Nephron progenitor cell (in vitro differentiated cells): ENCODE measurements at regions not wholly inside any gene's neighbourhood (a gene's known extent, or its start where the extent isn't known, plus 50 kb on each side); places are given as distances from the start of the nearest gene placed in this dataset.

Experiments used
- DNase-seq: peaks from one replicate; pipeline ENCODE4 v3.0.0; 2021
- H3K27ac Mint-ChIP-seq: 2 replicates; pipeline ENCODE4 v1.8.0; 2021; ENCODE audit warnings: mild to moderate bottlenecking, moderate library complexity, mixed read lengths
- H3K27me3 Mint-ChIP-seq: 2 replicates; pipeline ENCODE4 v1.8.0; 2021; ENCODE audit warnings: mild to moderate bottlenecking, low read depth, mixed read lengths; ENCODE audit not compliant: poor library complexity
- H3K36me3 Mint-ChIP-seq: 2 replicates; pipeline ENCODE4 v1.8.0; 2021; ENCODE audit warnings: low read depth, mixed read lengths
- H3K4me1 Mint-ChIP-seq: 2 replicates; pipeline ENCODE4 v1.8.0; 2021; ENCODE audit warnings: mixed read lengths
- H3K4me3 Mint-ChIP-seq: 2 replicates; pipeline ENCODE4 v1.8.0; 2021; ENCODE audit warnings: mild to moderate bottlenecking, moderate library complexity, mixed read lengths
- H3K9me3 Mint-ChIP-seq: 2 replicates; pipeline ENCODE4 v1.8.0; 2021; ENCODE audit warnings: mild to moderate bottlenecking, moderate library complexity, mixed read lengths
- CTCF ChIP-seq: fragments of 200-600 bp; sonication (generic); IDR thresholded peaks from 2 replicates; pipeline ENCODE4 v1.5.0; 2021; ENCODE audit warnings: antibody characterized with exemption

GRCh38 chr6:44761046-44761445 lies 373.5 kb downstream of the CDC5L start:
- H3K9me3 Mint-ChIP-seq: peaks cover 54% of the 10 kb centered on the region
- H3K4me1 Mint-ChIP-seq: no peaks in the 10 kb centered on the region
- H3K36me3 Mint-ChIP-seq: peaks cover 10% of the 10 kb centered on the region
- no peaks in the 10 kb centered on the region for H3K27me3 Mint-ChIP-seq
- DNase-seq: no peak
- TF ChIP-seq CTCF: no peak
- H3K4me3 Mint-ChIP-seq: no peak overlapping the region
- H3K27ac Mint-ChIP-seq: no peak overlapping the region

GRCh38 chr6:44762496-44762895 lies 375.0 kb downstream of the CDC5L start:
- H3K27me3 Mint-ChIP-seq: no peaks in the 10 kb centered on the region
- H3K9me3 Mint-ChIP-seq: peaks cover 54% of the 10 kb centered on the region
- H3K4me3 Mint-ChIP-seq: no peak overlapping the region
- DNase-seq: no peak
- no peak overlapping the region for H3K27ac Mint-ChIP-seq
- peaks cover 10% of the 10 kb centered on the region for H3K36me3 Mint-ChIP-seq
- no peaks in the 10 kb centered on the region for H3K4me1 Mint-ChIP-seq
- no peak for TF ChIP-seq CTCF

- DNase-seq: no peak
- H3K27ac Mint-ChIP-seq: no peak overlapping the region
- H3K4me3 Mint-ChIP-seq: no peak overlapping the region
- no peak for TF ChIP-seq CTCF
- H3K4me1 Mint-ChIP-seq: peaks cover 29% of the 10 kb centered on the region
- peaks cover 32% of the 10 kb centered on the region for H3K9me3 Mint-ChIP-seq
- H3K27me3 Mint-ChIP-seq: no peaks in the 10 kb centered on the region
- H3K36me3 Mint-ChIP-seq: no peaks in the 10 kb centered on the region
These were observed 384.3 kb downstream of the CDC5L start for GRCh38 chr6:44771647-44772415.

DNA sequence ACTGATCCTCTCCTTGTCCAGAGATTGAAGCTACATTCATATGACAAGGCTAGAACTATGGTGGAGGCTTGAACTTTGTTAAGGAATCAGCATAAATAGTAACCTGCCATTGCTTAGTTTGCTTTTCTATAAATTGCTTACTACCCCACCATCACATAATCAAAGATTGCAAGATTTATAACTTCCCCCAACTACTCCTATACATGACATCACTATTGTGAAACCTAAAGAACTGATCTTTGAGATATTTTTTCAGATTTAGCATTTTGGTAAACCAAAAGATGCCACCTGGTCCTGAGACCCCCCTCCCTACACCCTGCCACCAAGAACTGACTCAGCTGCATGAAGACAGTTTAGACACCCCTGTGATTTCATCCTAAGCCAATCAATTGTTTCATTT lies 385.3 kb downstream of the CDC5L start:
- no peak for DNase-seq
- Mint-ChIP-seq H3K4me3 (no peak overlapping the region), H3K27me3 (no peaks in the 10 kb centered on the region), H3K4me1 (peaks cover 28% of the 10 kb centered on the region), H3K36me3 (no peaks in the 10 kb centered on the region), H3K9me3 (peaks cover 32% of the 10 kb centered on the region), H3K27ac (no peak overlapping the region)
- TF ChIP-seq CTCF: no peak

- Mint-ChIP-seq H3K27me3 (no peaks in the 10 kb centered on the region), H3K9me3 (peaks cover 19% of the 10 kb centered on the region), H3K36me3 (no peaks in the 10 kb centered on the region), H3K4me1 (peaks cover 10% of the 10 kb centered on the region), H3K27ac (no peak overlapping the region), H3K4me3 (no peak overlapping the region)
- TF ChIP-seq CTCF: no peak
- no peak for DNase-seq
These were observed 387.6 kb downstream of the CDC5L start for GRCh38 chr6:44775121-44775520.

GRCh38 chr6:44776344-44776743 lies 388.8 kb downstream of the CDC5L start:
- no peak overlapping the region for H3K4me3 Mint-ChIP-seq
- H3K36me3 Mint-ChIP-seq: no peaks in the 10 kb centered on the region
- no peak for DNase-seq
- no peak for TF ChIP-seq CTCF
- H3K27me3 Mint-ChIP-seq: no peaks in the 10 kb centered on the region
- peaks cover 10% of the 10 kb centered on the region for H3K4me1 Mint-ChIP-seq
- no peak overlapping the region for H3K27ac Mint-ChIP-seq
- peaks cover 10% of the 10 kb centered on the region for H3K9me3 Mint-ChIP-seq
